K562 (cell line): ENCODE measurements at regions not wholly inside any gene's neighbourhood (a gene's known extent, or its start where the extent isn't known, plus 50 kb on each side); places are given as distances from the start of the nearest gene placed in this dataset.

ENCODE experiments used
- BRCA1 ChIP-seq, 2 experiments: fragments of 450-650 bp in 1 of 2; sonication (generic) in 1 of 2; formaldehyde crosslinking in 1 of 2; IDR thresholded peaks; 2 replicates each; pipeline versions ENCODE4 v1.5.0 to v1.6.1; 2017 to 2020; ENCODE audit warnings: mild to moderate bottlenecking in 1 of 2, missing genetic modification reagents in 1 of 2
- CHD1 ChIP-seq: fragments of 200-600 bp; sonication (generic); IDR thresholded peaks from one replicate; pipeline ENCODE4 v1.6.1; 2012; ENCODE audit warnings: mild to moderate bottlenecking, moderate library complexity, low read length, inconsistent platforms
- EP300 ChIP-seq: IDR thresholded peaks from 2 replicates; pipeline ENCODE4 v1.6.1; 2012; ENCODE audit warnings: low read length, improper control_type of control experiment
- ESRRA ChIP-seq: fragments of 450-650 bp; IDR thresholded peaks from 2 replicates; pipeline ENCODE4 v1.6.1; 2014; ENCODE audit warnings: low read depth, mild to moderate bottlenecking, moderate library complexity, borderline replicate concordance
- FOXP1 ChIP-seq: sonication (generic); formaldehyde crosslinking; IDR thresholded peaks from 2 replicates; pipeline ENCODE4 v1.8.0; 2022; ENCODE audit warnings: mild to moderate bottlenecking, missing genetic modification reagents
- GTF2F1 ChIP-seq: IDR thresholded peaks from 2 replicates; pipeline ENCODE4 v1.6.1; 2011; ENCODE audit warnings: low read depth, low read length, improper control_type of control experiment
- NFYB ChIP-seq: IDR thresholded peaks from 2 replicates; pipeline ENCODE4 v1.6.1; 2011; ENCODE audit warnings: mild to moderate bottlenecking, moderate library complexity; ENCODE audit not compliant: insufficient read length; ENCODE audit errors: extremely low read depth
- SMARCE1 ChIP-seq: fragments of 450-650 bp; IDR thresholded peaks from 2 replicates; pipeline ENCODE4 v1.7.1; 2016; ENCODE audit warnings: mild to moderate bottlenecking
- USF2 ChIP-seq: sonication (generic); formaldehyde crosslinking; IDR thresholded peaks from 2 replicates; pipeline ENCODE4 v1.5.0; 2020; ENCODE audit warnings: missing genetic modification reagents
- ZBTB1 ChIP-seq: sonication (generic); formaldehyde crosslinking; IDR thresholded peaks from 2 replicates; pipeline ENCODE4 v1.8.1; 2023; ENCODE audit warnings: missing genetic modification reagents, low read depth, mild to moderate bottlenecking, borderline replicate concordance
- ZNF644 ChIP-seq: fragments of 200-800 bp; sonication (Bioruptor generic); IDR thresholded peaks from 2 replicates; pipeline ENCODE4 v1.6.1; 2016; ENCODE audit warnings: low read depth, missing genetic modification characterization, missing compliant biosample characterization
- TF ChIP-seq, protein P1 (sequence below): fragments of 250-450 bp; sonication (Bioruptor Pico); IDR thresholded peaks from 2 replicates; pipeline ENCODE4 v1.5.0; 2020; ENCODE audit warnings: mild to moderate bottlenecking, borderline replicate concordance
- TF ChIP-seq, protein P2 (sequence below), 3 experiments: IDR thresholded peaks in 2 of 3; conservative IDR thresholded peaks in 1 of 3; 2 replicates each; pipeline ENCODE4 v1.5.1; 2011 to 2012; ENCODE audit warnings: low read length in 3 of 3, mild to moderate bottlenecking in 3 of 3, control low read depth in 2 of 3, improper control_type of control experiment in 1 of 3, inconsistent platforms in 1 of 3, low read depth in 1 of 3, mixed read lengths in 1 of 3, moderate library complexity in 1 of 3; ENCODE audit not compliant: insufficient read depth in 2 of 3
- TF ChIP-seq, protein P3 (sequence below), 3 experiments: fragments of 200-800 bp in 1 of 3; fragments of 250-450 bp in 1 of 3; fragments of 450-650 bp in 1 of 3; sonication (Bioruptor Pico) in 1 of 3; sonication (Bioruptor generic) in 1 of 3; formaldehyde crosslinking in 1 of 3; IDR thresholded peaks; 2 replicates each; pipeline versions ENCODE4 v1.6.1 to v1.8.0; 2016 to 2022; ENCODE audit warnings: mild to moderate bottlenecking in 2 of 3, missing genetic modification characterization in 2 of 3, missing compliant biosample characterization in 1 of 3, moderate library complexity in 1 of 3

GRCh38 chr2:176793792-176794191 is 418.8 kb upstream of the HNRNPA3 start:
- no peak for TF ChIP-seq ESRRA
- TF ChIP-seq, protein P1, sequence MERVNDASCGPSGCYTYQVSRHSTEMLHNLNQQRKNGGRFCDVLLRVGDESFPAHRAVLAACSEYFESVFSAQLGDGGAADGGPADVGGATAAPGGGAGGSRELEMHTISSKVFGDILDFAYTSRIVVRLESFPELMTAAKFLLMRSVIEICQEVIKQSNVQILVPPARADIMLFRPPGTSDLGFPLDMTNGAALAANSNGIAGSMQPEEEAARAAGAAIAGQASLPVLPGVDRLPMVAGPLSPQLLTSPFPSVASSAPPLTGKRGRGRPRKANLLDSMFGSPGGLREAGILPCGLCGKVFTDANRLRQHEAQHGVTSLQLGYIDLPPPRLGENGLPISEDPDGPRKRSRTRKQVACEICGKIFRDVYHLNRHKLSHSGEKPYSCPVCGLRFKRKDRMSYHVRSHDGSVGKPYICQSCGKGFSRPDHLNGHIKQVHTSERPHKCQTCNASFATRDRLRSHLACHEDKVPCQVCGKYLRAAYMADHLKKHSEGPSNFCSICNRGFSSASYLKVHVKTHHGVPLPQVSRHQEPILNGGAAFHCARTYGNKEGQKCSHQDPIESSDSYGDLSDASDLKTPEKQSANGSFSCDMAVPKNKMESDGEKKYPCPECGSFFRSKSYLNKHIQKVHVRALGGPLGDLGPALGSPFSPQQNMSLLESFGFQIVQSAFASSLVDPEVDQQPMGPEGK (CRISPR knock-in tag) = no peak
- no peak for TF ChIP-seq ZBTB1 (CRISPR knock-in tag)
- TF ChIP-seq, protein P2, sequence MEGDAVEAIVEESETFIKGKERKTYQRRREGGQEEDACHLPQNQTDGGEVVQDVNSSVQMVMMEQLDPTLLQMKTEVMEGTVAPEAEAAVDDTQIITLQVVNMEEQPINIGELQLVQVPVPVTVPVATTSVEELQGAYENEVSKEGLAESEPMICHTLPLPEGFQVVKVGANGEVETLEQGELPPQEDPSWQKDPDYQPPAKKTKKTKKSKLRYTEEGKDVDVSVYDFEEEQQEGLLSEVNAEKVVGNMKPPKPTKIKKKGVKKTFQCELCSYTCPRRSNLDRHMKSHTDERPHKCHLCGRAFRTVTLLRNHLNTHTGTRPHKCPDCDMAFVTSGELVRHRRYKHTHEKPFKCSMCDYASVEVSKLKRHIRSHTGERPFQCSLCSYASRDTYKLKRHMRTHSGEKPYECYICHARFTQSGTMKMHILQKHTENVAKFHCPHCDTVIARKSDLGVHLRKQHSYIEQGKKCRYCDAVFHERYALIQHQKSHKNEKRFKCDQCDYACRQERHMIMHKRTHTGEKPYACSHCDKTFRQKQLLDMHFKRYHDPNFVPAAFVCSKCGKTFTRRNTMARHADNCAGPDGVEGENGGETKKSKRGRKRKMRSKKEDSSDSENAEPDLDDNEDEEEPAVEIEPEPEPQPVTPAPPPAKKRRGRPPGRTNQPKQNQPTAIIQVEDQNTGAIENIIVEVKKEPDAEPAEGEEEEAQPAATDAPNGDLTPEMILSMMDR (IDR thresholded peaks at IDR 0.05 in 2 of 3, conservative IDR thresholded peaks at IDR 0.05 in 1 of 3; ENCODE audit: insufficient read depth in 2 of 3, low read depth in 1 of 3, low read length in 3 of 3) = no peak
- no peak for TF ChIP-seq ZNF644
- TF ChIP-seq, protein P3, sequence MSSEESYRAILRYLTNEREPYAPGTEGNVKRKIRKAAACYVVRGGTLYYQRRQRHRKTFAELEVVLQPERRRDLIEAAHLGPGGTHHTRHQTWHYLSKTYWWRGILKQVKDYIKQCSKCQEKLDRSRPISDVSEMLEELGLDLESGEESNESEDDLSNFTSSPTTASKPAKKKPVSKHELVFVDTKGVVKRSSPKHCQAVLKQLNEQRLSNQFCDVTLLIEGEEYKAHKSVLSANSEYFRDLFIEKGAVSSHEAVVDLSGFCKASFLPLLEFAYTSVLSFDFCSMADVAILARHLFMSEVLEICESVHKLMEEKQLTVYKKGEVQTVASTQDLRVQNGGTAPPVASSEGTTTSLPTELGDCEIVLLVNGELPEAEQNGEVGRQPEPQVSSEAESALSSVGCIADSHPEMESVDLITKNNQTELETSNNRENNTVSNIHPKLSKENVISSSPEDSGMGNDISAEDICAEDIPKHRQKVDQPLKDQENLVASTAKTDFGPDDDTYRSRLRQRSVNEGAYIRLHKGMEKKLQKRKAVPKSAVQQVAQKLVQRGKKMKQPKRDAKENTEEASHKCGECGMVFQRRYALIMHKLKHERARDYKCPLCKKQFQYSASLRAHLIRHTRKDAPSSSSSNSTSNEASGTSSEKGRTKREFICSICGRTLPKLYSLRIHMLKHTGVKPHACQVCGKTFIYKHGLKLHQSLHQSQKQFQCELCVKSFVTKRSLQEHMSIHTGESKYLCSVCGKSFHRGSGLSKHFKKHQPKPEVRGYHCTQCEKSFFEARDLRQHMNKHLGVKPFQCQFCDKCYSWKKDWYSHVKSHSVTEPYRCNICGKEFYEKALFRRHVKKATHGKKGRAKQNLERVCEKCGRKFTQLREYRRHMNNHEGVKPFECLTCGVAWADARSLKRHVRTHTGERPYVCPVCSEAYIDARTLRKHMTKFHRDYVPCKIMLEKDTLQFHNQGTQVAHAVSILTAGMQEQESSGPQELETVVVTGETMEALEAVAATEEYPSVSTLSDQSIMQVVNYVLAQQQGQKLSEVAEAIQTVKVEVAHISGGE (CRISPR knock-in tag; IDR thresholded peaks at IDR 0.05) = no peak
- TF ChIP-seq CHD1 = no peak
- no peak for TF ChIP-seq FOXP1 (CRISPR knock-in tag)
- TF ChIP-seq NFYB = no peak
- no peak for TF ChIP-seq BRCA1 (IDR thresholded peaks at IDR 0.05)
- no peak for TF ChIP-seq BRCA1 (CRISPR knock-in tag; IDR thresholded peaks at IDR 0.05)
- no peak for TF ChIP-seq EP300
- TF ChIP-seq SMARCE1 = no peak
- no peak for TF ChIP-seq USF2 (CRISPR knock-in tag)
- TF ChIP-seq GTF2F1 = no peak
